GM23248 (cell line): ENCODE measurements at regions not wholly inside any gene's neighbourhood (a gene's known extent, or its start where the extent isn't known, plus 50 kb on each side); places are given as distances from the start of the nearest gene placed in this dataset.

Experiments
- DNase-seq: peaks from one replicate; pipeline ENCODE4 v3.0.0-alpha.2; 2015
- H2AFZ ChIP-seq: fragments of 200-600 bp; sonication (generic); 2 replicates; pipeline ENCODE4 v1.6.1; 2016; ENCODE audit warnings: antibody characterized with exemption
- H3F3A ChIP-seq: fragments of 200-600 bp; sonication (generic); 2 replicates; pipeline ENCODE4 v1.6.1; 2016; ENCODE audit warnings: mild to moderate bottlenecking, antibody characterized with exemption, mixed run types; ENCODE audit not compliant: insufficient read depth
- H3K27ac ChIP-seq: fragments of 200-600 bp; sonication (generic); 2 replicates; pipeline ENCODE4 v1.5.1; 2016; ENCODE audit warnings: mild to moderate bottlenecking
- H3K27me3 ChIP-seq: fragments of 200-600 bp; sonication (generic); replicated peaks from 2 replicates; pipeline ENCODE4 v1.6.1; 2016; ENCODE audit warnings: mild to moderate bottlenecking; ENCODE audit not compliant: insufficient read depth
- H3K36me3 ChIP-seq: fragments of 200-600 bp; sonication (generic); 2 replicates; pipeline ENCODE4 v1.6.1; 2016; ENCODE audit warnings: low read depth, mild to moderate bottlenecking
- H3K4me1 ChIP-seq: fragments of 200-600 bp; sonication (generic); 2 replicates; pipeline ENCODE4 v1.6.1; 2016; ENCODE audit warnings: mild to moderate bottlenecking; ENCODE audit not compliant: insufficient read depth
- H3K4me2 ChIP-seq: fragments of 200-600 bp; sonication (generic); one replicate; pipeline ENCODE4 v1.6.1; 2016; ENCODE audit warnings: mild to moderate bottlenecking; ENCODE audit not compliant: unreplicated experiment
- H3K4me3 ChIP-seq: fragments of 200-600 bp; sonication (generic); 2 replicates; pipeline ENCODE4 v1.5.1; 2016; ENCODE audit warnings: mild to moderate bottlenecking
- H3K79me2 ChIP-seq: fragments of 200-600 bp; sonication (generic); 2 replicates; pipeline ENCODE4 v1.6.1; 2016; ENCODE audit warnings: mild to moderate bottlenecking; ENCODE audit not compliant: insufficient read depth
- H3K9ac ChIP-seq: fragments of 200-600 bp; sonication (generic); 2 replicates; pipeline ENCODE4 v1.6.1; 2016; ENCODE audit warnings: mild to moderate bottlenecking
- H3K9me2 ChIP-seq: fragments of 200-600 bp; sonication (generic); 2 replicates; pipeline ENCODE4 v1.6.1; 2016; ENCODE audit warnings: mixed run types, mild to moderate bottlenecking, moderate library complexity; ENCODE audit not compliant: insufficient read depth
- H3K9me3 ChIP-seq: fragments of 200-600 bp; sonication (generic); one replicate; pipeline ENCODE4 v1.6.1; 2017; ENCODE audit warnings: low read depth
- H4K20me1 ChIP-seq: fragments of 200-600 bp; sonication (generic); 2 replicates; pipeline ENCODE4 v1.6.0; 2016; ENCODE audit not compliant: insufficient read depth
- EZH2 ChIP-seq: fragments of 200-600 bp; sonication (generic); IDR thresholded peaks from 2 replicates; pipeline ENCODE4 v1.6.1; 2018; ENCODE audit warnings: antibody characterized with exemption, mild to moderate bottlenecking; ENCODE audit not compliant: insufficient read depth, poor library complexity, severe bottlenecking
- EZH2phosphoT487 ChIP-seq: fragments of 200-600 bp; sonication (generic); IDR thresholded peaks from 2 replicates; pipeline ENCODE4 v1.6.1; 2018; ENCODE audit warnings: antibody characterized with exemption, moderate library complexity, mild to moderate bottlenecking, low read depth; ENCODE audit not compliant: insufficient read depth
- WGBS, 2 experiments: methylation state at CpG; one replicate each; pipeline ENCODE4 v1.1.6; 2015 to 2017; ENCODE audit warnings: low lambda C conversion rate in 2 of 2, low coverage in 1 of 2; ENCODE audit errors: missing lambda C conversion rate in 2 of 2; 5-methylcytosine and 5-hydroxymethylcytosine counted together
- in situ Hi-C: fragments of 300-500 bp; cut with MboI; formaldehyde crosslinking; loops from 2 replicates; pipeline ENCODE4 v1.15.0; 2020

GRCh38 chr10:113264333-113265131 lies 288.3 kb upstream of the HABP2 start:
- H3K27me3 ChIP-seq = 0 out of 2 replicates have a peak, but pooled peaks cover 12% of the 10 kb centered on the region
- H3K36me3 ChIP-seq = no peaks in the 10 kb centered on the region
- H2AFZ ChIP-seq = no peak overlapping the region
- no peak overlapping the region for H3K4me2 ChIP-seq
- no peaks in the 10 kb centered on the region for H3K9me3 ChIP-seq
- DNase-seq = no peak
- H4K20me1 ChIP-seq = no peaks in the 10 kb centered on the region
- H3K27ac ChIP-seq = no peak overlapping the region
- H3F3A ChIP-seq = peaks cover 11% of the 10 kb centered on the region; the same call in 1 of the 2 replicates
- H3K9me2 ChIP-seq = no peaks in the 10 kb centered on the region
- no peak overlapping the region for H3K9ac ChIP-seq
- no peak overlapping the region for H3K4me3 ChIP-seq
- H3K4me1 ChIP-seq = peaks cover 14% of the 10 kb centered on the region
- 74% methylated on average over 11 of the region's 11 CpGs for WGBS, 2 experiments
- no peaks in the 10 kb centered on the region for H3K79me2 ChIP-seq
- TF ChIP-seq EZH2phosphoT487 = no peak
- TF ChIP-seq EZH2 = no peak
- in situ Hi-C loops = no loop called here

- no peak for DNase-seq
- H3K4me3 ChIP-seq = no peak overlapping the region
- no peaks in the 10 kb centered on the region for H3K9me2 ChIP-seq
- no peaks in the 10 kb centered on the region for H3K36me3 ChIP-seq
- no peaks in the 10 kb centered on the region for H3K9me3 ChIP-seq
- no peak for TF ChIP-seq EZH2phosphoT487
- TF ChIP-seq EZH2 = no peak
- no peak overlapping the region for H3K4me2 ChIP-seq
- H3K27me3 ChIP-seq = 0 out of 2 replicates have a peak, but pooled peaks cover 7% of the 10 kb centered on the region
- no peaks in the 10 kb centered on the region for H3K79me2 ChIP-seq
- peaks cover 14% of the 10 kb centered on the region for H3K4me1 ChIP-seq
- in situ Hi-C loops = no loop called here
- peaks cover 11% of the 10 kb centered on the region; the same call in 1 of the 2 replicates for H3F3A ChIP-seq
- H3K27ac ChIP-seq = no peak overlapping the region
- no peak overlapping the region for H3K9ac ChIP-seq
- no peak overlapping the region for H2AFZ ChIP-seq
- no peaks in the 10 kb centered on the region for H4K20me1 ChIP-seq
- WGBS, 2 experiments = 47 to 76% methylated on average over 2 to 4 of the region's 4 CpGs
These were observed 286.7 kb upstream of the HABP2 start for GRCh38 chr10:113266147-113266546.

- in situ Hi-C loops = no loop called here
- H3K36me3 ChIP-seq = no peaks in the 10 kb centered on the region
- no peaks in the 10 kb centered on the region for H4K20me1 ChIP-seq
- H3K27me3 ChIP-seq = 0 out of 2 replicates have a peak, but pooled peaks cover 7% of the 10 kb centered on the region
- no peaks in the 10 kb centered on the region for H3K79me2 ChIP-seq
- no peak for TF ChIP-seq EZH2
- no peak for TF ChIP-seq EZH2phosphoT487
- peak overlapping the region; percentile 62 for H3K4me2 ChIP-seq
- H3K27ac ChIP-seq = peak overlapping the region; percentile 45; the same call in 1 of the 2 replicates
- no peak overlapping the region for H3K9ac ChIP-seq
- H3K9me2 ChIP-seq = no peaks in the 10 kb centered on the region
- H3K4me3 ChIP-seq = peak overlapping the region; percentile 17; the same call in 1 of the 2 replicates
- WGBS, 2 experiments = 6 to 7% methylated on average over 4 of the region's 4 CpGs
- DNase-seq = peak; percentile 80
- H3K4me1 ChIP-seq = peaks cover 20% of the 10 kb centered on the region
- H3F3A ChIP-seq = peaks cover 15% of the 10 kb centered on the region
- H2AFZ ChIP-seq = no peak overlapping the region
- H3K9me3 ChIP-seq = no peaks in the 10 kb centered on the region
These were observed 285.0 kb upstream of the HABP2 start for GRCh38 chr10:113267619-113268562.

- Histone ChIP-seq H4K20me1 (no peaks in the 10 kb centered on the region), H3K9ac (no peak overlapping the region), H3K4me2 (no peak overlapping the region), H3K9me2 (no peaks in the 10 kb centered on the region), H3K27ac (no peak overlapping the region), H3K4me3 (no peak overlapping the region), H3K79me2 (no peaks in the 10 kb centered on the region), H2AFZ (no peak overlapping the region), H3F3A (peaks cover 25% of the 10 kb centered on the region), H3K9me3 (no peaks in the 10 kb centered on the region), H3K4me1 (peaks cover 34% of the 10 kb centered on the region), H3K27me3 (no peaks in the 10 kb centered on the region), H3K36me3 (no peaks in the 10 kb centered on the region)
- in situ Hi-C loops = no loop called here
- TF ChIP-seq EZH2phosphoT487 = no peak
- no peak for TF ChIP-seq EZH2
- 96 to 97% methylated on average over 2 of the region's 2 CpGs for WGBS, 2 experiments
- DNase-seq = no peak
These were observed 283.5 kb upstream of the HABP2 start for GRCh38 chr10:113269333-113269732.
